OCI-LY1 (cell line): ENCODE measurements at regions not wholly inside any gene's neighbourhood (a gene's known extent, or its start where the extent isn't known, plus 50 kb on each side); places are given as distances from the start of the nearest gene placed in this dataset.
"Not testable (repeated sequence)": the region's sequence is repeated elsewhere in the genome, so short reads cannot be mapped to it uniquely, and the experiment has no call there.

Source experiments
- H2AFZ ChIP-seq: fragments of 200-600 bp; sonication (generic), shearing (Covaris generic); 2 replicates; pipeline ENCODE4 v1.6.0; 2014; ENCODE audit warnings: antibody characterized with exemption, mild to moderate bottlenecking, low read length
- H3F3A ChIP-seq: fragments of 200-600 bp; sonication (generic), shearing (Covaris generic); 2 replicates; pipeline ENCODE4 v1.6.0; 2014; ENCODE audit warnings: mild to moderate bottlenecking, antibody characterized with exemption, low read length, moderate library complexity; ENCODE audit not compliant: insufficient read depth
- H3K27ac ChIP-seq: fragments of 200-600 bp; sonication (generic); 2 replicates; pipeline ENCODE4 v1.5.1; 2014; ENCODE audit warnings: low read length, mixed run types, mild to moderate bottlenecking, low read depth; ENCODE audit not compliant: poor library complexity, severe bottlenecking
- H3K27me3 ChIP-seq: fragments of 200-600 bp; sonication (generic); 2 replicates; pipeline ENCODE4 v1.6.0; 2014; ENCODE audit warnings: antibody characterized with exemption, mild to moderate bottlenecking, low read length, moderate library complexity; ENCODE audit not compliant: insufficient read depth
- H3K36me3 ChIP-seq: fragments of 200-600 bp; sonication (generic); 2 replicates; pipeline ENCODE4 v1.6.1; 2014; ENCODE audit warnings: mild to moderate bottlenecking, antibody characterized with exemption, low read length, moderate library complexity, mixed read lengths; ENCODE audit not compliant: insufficient read depth
- H3K4me1 ChIP-seq: fragments of 200-600 bp; sonication (generic); 2 replicates; pipeline ENCODE4 v1.5.1; 2014; ENCODE audit warnings: mild to moderate bottlenecking, low read length, moderate library complexity; ENCODE audit not compliant: insufficient read depth, severe bottlenecking
- H3K4me2 ChIP-seq: fragments of 200-600 bp; sonication (generic), shearing (Covaris generic); 2 replicates; pipeline ENCODE4 v1.6.1; 2014; ENCODE audit warnings: low read length
- H3K4me3 ChIP-seq: fragments of 200-600 bp; sonication (generic); 2 replicates; pipeline ENCODE4 v1.5.1; 2014; ENCODE audit warnings: low read length, low read depth, mild to moderate bottlenecking, mixed read lengths; ENCODE audit not compliant: poor library complexity, severe bottlenecking
- H3K79me2 ChIP-seq: fragments of 200-600 bp; shearing (Covaris generic); 2 replicates; pipeline ENCODE4 v1.6.1; 2016; ENCODE audit warnings: mixed run types, low read length, mixed read lengths; ENCODE audit not compliant: insufficient read depth
- H3K9ac ChIP-seq: fragments of 200-600 bp; sonication (generic), shearing (Covaris generic); 2 replicates; pipeline ENCODE4 v1.6.1; 2014; ENCODE audit warnings: mild to moderate bottlenecking, low read length, mixed read lengths
- H3K9me2 ChIP-seq: fragments of 200-600 bp; sonication (generic), shearing (Covaris generic); 2 replicates; pipeline ENCODE4 v1.6.1; 2014; ENCODE audit warnings: low read depth, mild to moderate bottlenecking, low read length, mixed read lengths
- H3K9me3 ChIP-seq: fragments of 200-600 bp; shearing (Covaris generic); 2 replicates; pipeline ENCODE4 v1.6.1; 2014; ENCODE audit warnings: low read length, mixed read lengths
- H4K20me1 ChIP-seq: fragments of 200-600 bp; sonication (generic), shearing (Covaris generic); 2 replicates; pipeline ENCODE4 v1.6.0; 2016; ENCODE audit warnings: mild to moderate bottlenecking, low read length; ENCODE audit not compliant: insufficient read depth
- CTCF ChIP-seq: fragments of 200-600 bp; sonication (generic), shearing (Covaris generic); IDR thresholded peaks from 2 replicates; pipeline ENCODE4 v1.5.1; 2017; ENCODE audit warnings: mild to moderate bottlenecking, antibody characterized with exemption, low read length, moderate library complexity, mixed read lengths
- EZH2 ChIP-seq: fragments of 200-600 bp; sonication (generic), shearing (Covaris generic); IDR thresholded peaks from 2 replicates; pipeline ENCODE4 v1.8.0; 2017; ENCODE audit warnings: borderline replicate concordance, mixed run types, mild to moderate bottlenecking, antibody characterized with exemption, low read length, moderate library complexity, mixed read lengths

DNA sequence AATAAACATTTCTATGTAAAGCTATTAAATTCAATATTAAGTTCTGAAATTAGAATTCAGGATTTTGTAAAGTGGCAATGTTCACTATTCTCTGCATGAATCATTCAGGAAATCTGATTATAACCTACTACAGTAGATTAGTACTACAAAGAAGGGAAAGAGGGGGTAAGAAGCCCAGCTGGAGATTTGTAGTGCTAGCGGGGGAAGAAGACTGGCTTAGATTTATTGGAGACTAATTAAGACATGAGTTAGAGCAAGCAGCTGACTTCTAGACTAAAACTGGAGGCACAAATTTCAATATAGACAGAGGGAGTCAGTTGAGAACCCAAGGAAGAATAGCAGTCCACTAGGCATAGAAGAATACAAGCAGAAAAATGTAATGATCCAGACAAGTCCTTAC is 55.8 kb upstream of the SETMAR start:
- no peaks in the 10 kb centered on the region for H3K79me2 ChIP-seq
- H3F3A ChIP-seq, result no peaks in the 10 kb centered on the region
- no peak overlapping the region for H3K27ac ChIP-seq
- no peak overlapping the region for H3K9ac ChIP-seq
- no peaks in the 10 kb centered on the region for H3K36me3 ChIP-seq
- no peak overlapping the region for H3K4me3 ChIP-seq
- no peak for TF ChIP-seq CTCF
- TF ChIP-seq EZH2, result no peak
- no peaks in the 10 kb centered on the region for H3K27me3 ChIP-seq
- no peaks in the 10 kb centered on the region for H3K9me2 ChIP-seq
- H3K9me3 ChIP-seq, result no peaks in the 10 kb centered on the region
- no peak overlapping the region for H2AFZ ChIP-seq
- no peaks in the 10 kb centered on the region for H4K20me1 ChIP-seq
- H3K4me1 ChIP-seq, result no peaks in the 10 kb centered on the region
- no peak overlapping the region for H3K4me2 ChIP-seq

DNA sequence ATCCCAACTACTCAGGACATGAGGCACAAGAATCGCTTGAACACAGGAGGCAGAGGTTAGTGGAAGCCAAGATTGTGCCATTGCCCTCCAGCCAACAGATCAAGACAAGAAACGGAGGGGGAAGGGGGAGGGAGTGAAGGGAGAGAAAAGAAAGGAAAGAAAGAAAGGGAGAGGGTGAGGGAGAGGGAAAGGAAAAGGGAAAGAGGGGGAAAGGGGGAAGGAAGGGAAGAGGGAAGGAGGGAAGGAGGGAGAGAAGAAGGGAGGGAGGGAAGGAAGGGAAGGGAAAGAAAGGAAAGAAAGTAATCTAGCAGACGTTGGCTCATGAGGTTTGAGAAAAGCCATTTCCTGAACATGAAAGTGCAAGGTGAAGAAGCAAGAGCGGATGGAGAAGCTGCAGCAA is 53.1 kb upstream of the SETMAR start:
- H3K79me2 ChIP-seq, result no peaks in the 10 kb centered on the region
- H4K20me1 ChIP-seq, result no peaks in the 10 kb centered on the region
- no peaks in the 10 kb centered on the region for H3K9me2 ChIP-seq
- H3K9me3 ChIP-seq, result no peaks in the 10 kb centered on the region
- no peaks in the 10 kb centered on the region for H3K4me1 ChIP-seq
- H3K27ac ChIP-seq, result no peak overlapping the region
- no peaks in the 10 kb centered on the region for H3F3A ChIP-seq
- no peak overlapping the region for H3K4me2 ChIP-seq
- no peak overlapping the region for H3K9ac ChIP-seq
- no peaks in the 10 kb centered on the region for H3K27me3 ChIP-seq
- TF ChIP-seq EZH2, result no peak
- TF ChIP-seq CTCF, result no peak
- H3K36me3 ChIP-seq, result no peaks in the 10 kb centered on the region
- H2AFZ ChIP-seq, result no peak overlapping the region
- no peak overlapping the region for H3K4me3 ChIP-seq

- Histone ChIP-seq H3K36me3 (no peaks in the 10 kb centered on the region), H3K4me2 (no peak overlapping the region), H3K4me3 (no peak overlapping the region), H3K9ac (no peak overlapping the region), H3K79me2 (no peaks in the 10 kb centered on the region), H3K9me3 (no peaks in the 10 kb centered on the region), H3K27me3 (no peaks in the 10 kb centered on the region), H3K9me2 (no peaks in the 10 kb centered on the region), H3K27ac (no peak overlapping the region), H4K20me1 (no peaks in the 10 kb centered on the region), H2AFZ (no peak overlapping the region), H3F3A (no peaks in the 10 kb centered on the region), H3K4me1 (no peaks in the 10 kb centered on the region)
- TF ChIP-seq EZH2, result no peak
- no peak for TF ChIP-seq CTCF
These were observed 51.8 kb upstream of the SETMAR start for GRCh38 chr3:4251412-4251811.

DNA sequence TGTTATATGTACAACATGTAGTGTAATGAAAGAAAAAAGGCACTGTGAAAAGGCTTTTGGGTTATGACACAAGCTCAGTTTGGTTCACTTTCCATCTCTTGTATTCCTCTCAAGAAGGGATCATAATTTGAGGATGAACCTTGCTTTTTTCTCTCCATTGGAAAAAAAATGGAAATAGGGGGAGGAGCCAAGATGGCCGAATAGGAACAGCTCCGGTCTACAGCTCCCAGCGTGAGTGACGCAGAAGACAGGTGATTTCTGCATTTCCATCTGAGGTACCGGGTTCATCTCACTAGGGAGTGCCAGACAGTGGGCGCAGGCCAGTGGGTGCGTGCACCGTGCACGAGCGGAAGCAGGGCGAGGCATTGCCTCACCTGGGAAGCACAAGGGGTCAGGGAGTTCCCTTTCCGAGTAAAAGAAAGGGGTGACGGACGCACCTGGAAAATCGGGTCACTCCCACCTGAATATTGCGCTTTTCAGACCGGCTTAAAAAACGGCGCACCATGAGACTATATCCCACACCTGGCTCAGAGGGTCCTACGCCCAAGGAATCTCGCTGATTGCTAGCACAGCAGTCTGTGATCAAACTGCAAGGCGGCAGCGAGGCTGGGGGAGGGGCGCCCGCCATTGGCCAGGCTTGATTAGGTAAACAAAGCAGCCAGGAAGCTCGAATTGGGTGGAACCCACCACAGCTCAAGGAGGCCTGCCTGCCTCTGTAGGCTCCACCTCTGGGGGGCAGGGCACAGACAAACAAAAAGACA is 49.9 kb upstream of the SETMAR start:
- not testable (repeated sequence) for H3K9me2 ChIP-seq, H3K9ac ChIP-seq, H3K4me1 ChIP-seq, H3K4me3 ChIP-seq, H3K27me3 ChIP-seq, H3K4me2 ChIP-seq, H2AFZ ChIP-seq, H3K79me2 ChIP-seq, H3K36me3 ChIP-seq, H3F3A ChIP-seq, H3K27ac ChIP-seq, H4K20me1 ChIP-seq, H3K9me3 ChIP-seq
